ENCODE measurements at regions not wholly inside any gene's neighbourhood (a gene's known extent, or its start where the extent isn't known, plus 50 kb on each side); places are given as distances from the start of the nearest gene placed in this dataset.

GRCh38 chr13:33940256-33940655, 122.3 kb downstream of the RFC3 start:
- no peak for TF ChIP-seq CTCF (IDR thresholded peaks at IDR 0.05)
- intact Hi-C loops (cut with DNase I), result no loop called here
- FAIRE-seq (no peak), ATAC-seq (no peak), DNase-seq (no peak)
- H3K4me3 ChIP-seq, result no peak overlapping the region
- no peaks in the 10 kb centered on the region for H3K9me3 ChIP-seq
- 86 to 94% methylated on average over 1 of the region's 1 CpG for WGBS, 2 donors
- H3K27me3 ChIP-seq, result no peaks in the 10 kb centered on the region
- H3K4me1 ChIP-seq, result peaks cover 1 to 2% (median 2%) of the 10 kb centered on the region in 3 donors
- H3K27ac ChIP-seq, result no peak overlapping the region
- H3K36me3 ChIP-seq, result no peaks in the 10 kb centered on the region

- Histone ChIP-seq H3K36me3 (no peaks in the 10 kb centered on the region), H3K4me3 (no peak overlapping the region), H3K9me3 (no peaks in the 10 kb centered on the region), H3K4me1 (no peaks in the 10 kb centered on the region), H3K27me3 (no peaks in the 10 kb centered on the region), H3K27ac (no peak overlapping the region)
- no peak for FAIRE-seq
- intact Hi-C loops (cut with DNase I), result no loop called here
- no peak for ATAC-seq
- WGBS, 2 donors, result 91 to 94% methylated on average over 5 of the region's 5 CpGs
- DNase-seq, result no peak
- TF ChIP-seq CTCF (IDR thresholded peaks at IDR 0.05), result no peak
Measured at GRCh38 chr13:33940898-33941297, 122.9 kb downstream of the RFC3 start.

GRCh38 chr13:33945477-33945876, 127.5 kb downstream of the RFC3 start:
- Histone ChIP-seq H3K27me3 (no peaks in the 10 kb centered on the region), H3K36me3 (no peaks in the 10 kb centered on the region), H3K9me3 (no peaks in the 10 kb centered on the region), H3K27ac (no peak overlapping the region), H3K4me1 (no peaks in the 10 kb centered on the region), H3K4me3 (no peak overlapping the region)
- TF ChIP-seq CTCF (IDR thresholded peaks at IDR 0.05), result no peak
- DNase-seq, result no peak
- intact Hi-C loops (cut with DNase I), result no loop called here
- no peak for FAIRE-seq
- ATAC-seq, result no peak
- WGBS, 2 donors, result 93 to 94% methylated on average over 4 of the region's 4 CpGs

GRCh38 chr13:33953203-33953602, 135.3 kb downstream of the RFC3 start:
- Histone ChIP-seq H3K27ac (no peak overlapping the region), H3K36me3 (no peaks in the 10 kb centered on the region), H3K4me1 (no peaks in the 10 kb centered on the region), H3K27me3 (no peaks in the 10 kb centered on the region), H3K4me3 (no peak overlapping the region), H3K9me3 (no peaks in the 10 kb centered on the region)
- FAIRE-seq, result no peak
- ATAC-seq, result no peak
- DNase-seq, result no peak
- TF ChIP-seq CTCF (IDR thresholded peaks at IDR 0.05), result no peak
- intact Hi-C loops (cut with DNase I), result no loop called here
- 99 to 100% methylated on average over 1 of the region's 1 CpG for WGBS, 2 donors

GRCh38 chr13:33953781-33954180, 135.8 kb downstream of the RFC3 start:
- WGBS, 2 donors, result 89 to 97% methylated on average over 1 of the region's 1 CpG
- no peak for TF ChIP-seq CTCF (IDR thresholded peaks at IDR 0.05)
- ATAC-seq, result no peak
- Histone ChIP-seq H3K9me3 (no peaks in the 10 kb centered on the region), H3K4me1 (no peaks in the 10 kb centered on the region), H3K4me3 (no peak overlapping the region), H3K27ac (no peak overlapping the region), H3K36me3 (no peaks in the 10 kb centered on the region), H3K27me3 (no peaks in the 10 kb centered on the region)
- FAIRE-seq, result peak; percentile 56
- no peak for DNase-seq
- intact Hi-C loops (cut with DNase I), result no loop called here

All from pancreas (tissue), 10 donors.